ENCODE measurements at regions not wholly inside any gene's neighbourhood (a gene's known extent, or its start where the extent isn't known, plus 50 kb on each side); places are given as distances from the start of the nearest gene placed in this dataset.

DNA sequence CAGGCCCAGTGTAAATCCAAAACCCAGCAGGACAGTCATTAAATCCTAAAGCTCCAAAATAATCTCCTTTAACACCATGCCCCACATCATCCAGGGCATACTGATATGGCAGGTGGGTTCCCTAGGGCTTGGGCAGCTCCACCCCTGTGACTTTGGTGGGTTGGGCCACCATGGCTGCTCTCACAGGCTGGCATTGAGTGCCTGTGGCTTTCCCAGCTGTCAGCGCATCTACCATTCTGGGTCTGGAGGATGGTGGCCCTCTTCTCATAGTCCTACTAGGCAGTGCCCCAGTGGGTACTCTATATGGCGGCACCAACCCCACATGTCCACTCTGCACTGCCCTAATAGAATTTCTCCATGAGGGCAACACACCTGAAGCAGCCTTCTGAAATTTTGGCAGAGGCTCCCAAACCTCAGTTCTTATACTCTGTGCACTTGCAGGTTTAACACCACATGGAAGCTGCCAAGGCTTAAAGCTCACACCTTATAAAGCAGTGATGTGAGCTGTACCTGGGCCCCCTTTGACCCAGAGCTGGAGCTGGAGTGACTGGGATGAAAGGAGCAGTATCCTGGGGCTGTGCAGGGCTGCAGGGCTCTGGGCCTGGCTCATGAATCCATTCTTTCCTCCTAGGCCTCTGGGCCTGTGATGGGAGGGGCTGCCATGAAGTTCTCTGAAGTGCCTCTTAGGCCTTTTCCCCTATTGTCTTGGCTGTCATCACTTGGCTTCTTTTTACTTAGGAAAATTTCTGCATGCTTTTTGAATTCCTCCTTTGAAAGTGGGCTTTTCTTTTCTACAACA lies 765.5 kb upstream of the EPHA7 start:
- TF ChIP-seq, protein P1, sequence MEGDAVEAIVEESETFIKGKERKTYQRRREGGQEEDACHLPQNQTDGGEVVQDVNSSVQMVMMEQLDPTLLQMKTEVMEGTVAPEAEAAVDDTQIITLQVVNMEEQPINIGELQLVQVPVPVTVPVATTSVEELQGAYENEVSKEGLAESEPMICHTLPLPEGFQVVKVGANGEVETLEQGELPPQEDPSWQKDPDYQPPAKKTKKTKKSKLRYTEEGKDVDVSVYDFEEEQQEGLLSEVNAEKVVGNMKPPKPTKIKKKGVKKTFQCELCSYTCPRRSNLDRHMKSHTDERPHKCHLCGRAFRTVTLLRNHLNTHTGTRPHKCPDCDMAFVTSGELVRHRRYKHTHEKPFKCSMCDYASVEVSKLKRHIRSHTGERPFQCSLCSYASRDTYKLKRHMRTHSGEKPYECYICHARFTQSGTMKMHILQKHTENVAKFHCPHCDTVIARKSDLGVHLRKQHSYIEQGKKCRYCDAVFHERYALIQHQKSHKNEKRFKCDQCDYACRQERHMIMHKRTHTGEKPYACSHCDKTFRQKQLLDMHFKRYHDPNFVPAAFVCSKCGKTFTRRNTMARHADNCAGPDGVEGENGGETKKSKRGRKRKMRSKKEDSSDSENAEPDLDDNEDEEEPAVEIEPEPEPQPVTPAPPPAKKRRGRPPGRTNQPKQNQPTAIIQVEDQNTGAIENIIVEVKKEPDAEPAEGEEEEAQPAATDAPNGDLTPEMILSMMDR (IDR thresholded peaks at IDR 0.05; ENCODE audit: poor library complexity) = no peak
- no peak for TF ChIP-seq EZH2 (IDR thresholded peaks at IDR 0.05; ENCODE audit: borderline replicate concordance)
